HS-5 (cell line): ENCODE measurements at regions not wholly inside any gene's neighbourhood (a gene's known extent, or its start where the extent isn't known, plus 50 kb on each side); places are given as distances from the start of the nearest gene placed in this dataset.
"Not testable (repeated sequence)": the region's sequence is repeated elsewhere in the genome, so short reads cannot be mapped to it uniquely, and the experiment has no call there.

ENCODE experiments used
- DNase-seq: peaks from one replicate; pipeline ENCODE4 v3.0.0-alpha.2; 2012; ENCODE audit warnings: low read depth

DNA sequence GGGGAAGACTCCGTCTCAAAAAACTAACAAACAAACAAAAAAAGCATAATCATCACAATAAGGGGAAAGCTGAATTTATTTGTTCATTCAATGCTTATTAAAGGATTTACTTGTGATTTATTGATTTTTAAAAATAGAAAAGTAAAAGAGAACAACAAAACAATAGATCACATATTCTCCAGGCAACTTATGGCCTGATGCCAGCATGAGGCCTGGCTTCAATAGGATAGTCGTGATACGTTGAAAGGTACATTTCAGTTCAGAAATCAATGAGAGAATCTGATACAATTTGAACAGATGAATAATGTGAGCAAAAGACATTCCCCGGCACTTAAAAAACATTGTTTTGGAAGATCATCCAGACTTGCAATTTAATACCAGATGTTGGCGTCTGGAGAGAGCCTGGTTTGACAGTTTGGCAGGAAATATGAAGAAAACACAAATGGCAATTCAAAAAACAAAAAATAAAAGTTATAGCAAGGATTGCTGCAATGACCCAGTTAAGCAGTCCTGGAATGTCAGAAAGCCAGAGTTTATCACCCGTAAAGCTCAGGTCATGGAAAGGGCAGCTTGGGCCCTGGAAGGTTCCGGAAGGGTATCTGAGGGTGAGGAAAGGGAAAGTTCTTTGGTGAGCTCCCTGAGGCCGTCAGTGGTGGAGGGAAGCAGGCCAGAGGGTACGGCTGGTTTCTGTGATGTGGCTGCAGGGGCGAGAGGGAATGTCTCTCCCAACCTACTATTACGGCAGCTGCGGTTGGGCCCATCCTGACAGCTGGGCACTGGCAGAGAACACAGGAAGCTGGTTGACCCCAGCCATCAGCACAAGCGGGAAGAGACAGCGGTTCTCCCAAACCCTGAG, 230.2 kb upstream of the HES1 start:
- no peak for DNase-seq

DNA sequence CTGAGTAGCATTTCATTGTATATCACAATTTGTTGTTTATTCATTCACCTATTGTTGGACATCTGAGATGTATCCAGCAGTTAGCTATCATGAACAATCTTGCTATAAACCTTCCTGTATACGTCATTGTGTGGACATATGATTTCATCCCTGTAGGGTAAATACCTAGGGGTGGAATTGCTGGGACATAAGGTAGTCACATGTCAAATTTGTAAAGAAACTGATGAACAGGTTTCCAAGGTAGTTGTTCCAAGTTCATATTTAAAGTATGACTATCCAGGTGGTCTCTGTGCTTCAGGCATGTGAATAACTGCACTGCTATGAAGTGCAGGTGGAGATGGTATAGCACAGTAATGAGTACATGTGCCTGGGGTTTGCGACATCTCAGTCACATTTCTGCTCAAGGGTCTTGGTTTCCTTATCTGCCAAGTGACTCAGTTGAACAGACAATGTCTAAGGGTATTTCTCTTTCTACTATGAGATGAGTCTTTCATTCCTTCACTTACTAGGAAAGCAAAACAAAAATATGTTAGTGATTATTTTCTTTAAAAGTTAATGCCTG, 229.0 kb upstream of the HES1 start:
- no peak for DNase-seq

DNA sequence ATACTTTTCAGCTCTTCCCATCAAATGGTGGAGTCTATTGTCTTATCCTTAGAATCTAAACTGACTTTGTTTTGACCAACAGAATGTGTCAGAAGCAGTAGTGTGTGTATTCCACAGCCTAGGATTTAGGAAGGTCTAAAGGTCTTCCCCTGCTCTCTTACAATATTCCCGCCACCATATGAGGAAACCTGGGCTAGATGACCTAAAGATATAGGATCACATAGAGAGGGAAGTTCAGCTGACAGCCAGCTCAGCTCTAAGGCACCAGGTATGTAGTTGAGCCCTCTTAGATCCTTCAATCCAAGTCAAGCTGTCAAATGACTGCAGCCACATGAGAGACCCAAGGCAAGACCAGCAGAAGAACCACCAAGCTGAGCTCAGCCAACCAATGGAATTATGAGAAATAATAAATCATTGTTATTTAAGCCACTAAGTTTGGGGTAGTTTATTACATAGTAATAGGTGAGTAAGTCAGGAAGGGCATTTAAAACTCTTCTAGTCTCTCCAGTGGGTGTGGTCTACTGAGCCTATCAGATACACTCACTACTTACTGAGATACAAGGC, 227.7 kb upstream of the HES1 start:
- no peak for DNase-seq

DNA sequence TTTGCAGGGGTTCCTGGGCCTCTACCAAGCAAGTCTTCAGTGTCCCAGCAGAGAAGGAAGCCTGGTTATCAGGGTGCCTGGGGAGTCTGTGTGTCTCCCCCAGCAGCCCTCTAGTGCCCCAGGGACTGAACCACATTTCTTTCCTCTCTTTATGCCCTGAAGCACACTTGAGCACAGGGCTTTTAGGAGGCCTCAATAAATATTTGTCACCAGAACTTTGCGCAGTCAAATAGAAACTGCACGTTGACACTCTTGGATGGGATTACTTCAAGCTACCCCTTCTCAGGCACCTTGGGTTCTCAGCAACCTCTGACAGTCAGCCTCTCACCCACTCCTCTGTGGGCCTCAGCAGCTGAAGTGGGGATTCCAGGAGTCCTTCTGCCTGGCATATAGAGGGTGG, 226.6 kb upstream of the HES1 start:
- no peak for DNase-seq

DNA sequence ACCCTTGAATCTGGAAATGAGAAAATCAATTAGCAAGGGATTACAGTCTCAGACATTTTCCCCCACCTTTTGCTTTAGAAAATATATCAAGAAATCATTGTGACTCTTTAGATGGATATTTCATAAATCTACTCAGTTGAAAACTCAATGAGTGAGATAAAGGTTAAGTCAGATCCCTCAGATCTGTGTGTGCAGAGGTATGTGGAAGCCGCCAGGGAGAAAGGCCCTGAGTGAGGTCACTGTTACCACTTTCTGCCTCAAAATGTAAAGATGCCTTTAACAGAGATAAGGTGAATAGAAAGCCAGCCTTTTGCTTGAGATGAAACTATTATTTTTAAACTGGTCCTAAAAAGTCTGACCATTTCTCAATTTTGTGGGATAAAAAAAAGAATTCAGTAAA, 225.6 kb upstream of the HES1 start:
- no peak for DNase-seq

DNA sequence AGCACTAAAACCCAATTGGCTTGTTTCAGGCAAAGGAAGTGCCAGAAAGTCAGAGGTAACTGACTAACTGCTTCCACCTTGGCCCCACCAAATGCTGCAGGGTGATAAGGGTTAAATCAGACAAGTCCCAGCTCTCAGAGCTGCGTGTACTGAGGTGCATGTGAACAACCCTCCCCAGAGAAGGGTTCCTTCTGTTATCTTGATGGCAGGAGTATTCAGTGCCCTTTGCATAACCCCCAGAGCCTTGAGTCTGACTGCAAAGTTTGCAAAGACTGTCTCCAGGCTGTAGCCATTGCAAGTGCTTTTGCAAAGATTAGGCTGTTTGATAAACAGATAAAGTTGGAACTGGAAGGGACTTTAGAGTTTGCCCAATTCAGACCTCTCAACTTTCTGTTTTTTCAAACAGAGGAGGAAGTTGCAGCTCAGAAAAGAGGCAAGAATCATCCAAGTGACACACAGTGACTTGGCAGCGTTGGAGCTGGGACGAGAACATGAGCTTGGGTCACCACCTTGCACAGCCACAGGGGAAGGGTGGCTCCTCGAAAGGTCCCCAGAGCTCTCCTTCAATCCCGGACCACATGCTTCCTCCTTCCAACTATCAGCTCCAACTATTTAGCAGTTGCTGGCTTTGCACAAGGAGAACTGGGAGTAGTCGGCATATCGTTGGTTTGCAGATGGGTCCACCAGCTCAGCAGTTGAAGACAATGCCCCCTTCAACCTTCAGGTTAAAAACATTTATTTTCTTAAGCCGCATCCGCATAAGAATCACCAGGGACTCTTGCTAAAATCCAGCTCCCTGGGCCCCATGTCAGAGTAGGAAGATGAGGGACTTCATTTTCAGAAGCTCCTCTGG, 224.8 kb upstream of the HES1 start:
- no peak for DNase-seq

DNA sequence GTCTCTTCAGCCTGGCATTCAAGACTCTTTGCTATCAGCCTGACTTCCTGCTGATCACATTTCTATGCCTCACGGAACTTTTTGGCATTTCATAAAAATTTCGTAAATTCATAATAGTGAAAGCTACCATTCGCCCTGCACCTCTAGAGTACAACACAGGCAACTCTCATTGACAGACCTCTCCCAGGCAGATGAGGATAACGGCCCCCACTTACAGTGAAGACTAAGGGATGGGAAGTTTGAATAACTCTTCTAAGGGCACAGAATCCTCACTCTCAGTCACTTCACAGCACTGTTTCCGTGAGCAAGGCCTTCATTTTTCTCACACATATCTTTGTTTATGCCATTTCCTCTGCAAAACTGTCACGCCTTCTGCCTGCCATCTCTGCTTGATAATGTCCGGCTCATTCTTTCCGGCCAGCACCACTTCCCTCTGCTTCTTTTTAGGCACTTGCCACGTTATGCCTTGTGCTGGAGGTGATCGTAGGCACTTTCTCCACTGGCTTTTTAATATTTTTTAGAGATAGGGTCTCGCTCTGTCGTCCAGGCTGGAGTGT, 224.1 kb upstream of the HES1 start:
- DNase-seq: no peak

DNA sequence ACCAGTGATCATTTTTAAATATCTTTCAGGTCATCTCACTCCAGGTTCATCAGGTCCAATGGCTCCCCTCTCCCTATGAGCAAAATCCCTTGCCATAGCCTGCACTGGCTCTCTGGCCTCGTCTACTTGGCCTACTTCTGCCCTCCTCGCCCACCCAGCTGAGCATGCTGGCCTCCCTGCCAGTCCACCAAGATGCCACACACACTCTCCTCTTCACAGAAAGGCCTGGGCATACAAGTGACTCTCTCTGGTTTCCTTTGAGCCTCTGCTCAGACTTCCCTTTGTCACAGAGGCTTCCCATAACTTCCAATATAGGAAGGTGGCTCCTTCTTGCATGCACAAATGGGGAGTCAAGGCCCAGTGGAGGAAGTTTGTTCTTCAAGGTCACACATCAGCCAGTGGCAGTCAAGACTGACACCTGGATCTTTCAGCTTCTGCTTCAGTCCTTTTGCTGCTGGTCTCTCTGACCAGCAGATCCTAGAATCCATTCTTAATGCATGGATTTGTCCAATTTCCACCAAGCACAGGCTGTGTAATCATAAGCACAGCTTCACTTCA, 223.2 kb upstream of the HES1 start:
- no peak for DNase-seq

DNA sequence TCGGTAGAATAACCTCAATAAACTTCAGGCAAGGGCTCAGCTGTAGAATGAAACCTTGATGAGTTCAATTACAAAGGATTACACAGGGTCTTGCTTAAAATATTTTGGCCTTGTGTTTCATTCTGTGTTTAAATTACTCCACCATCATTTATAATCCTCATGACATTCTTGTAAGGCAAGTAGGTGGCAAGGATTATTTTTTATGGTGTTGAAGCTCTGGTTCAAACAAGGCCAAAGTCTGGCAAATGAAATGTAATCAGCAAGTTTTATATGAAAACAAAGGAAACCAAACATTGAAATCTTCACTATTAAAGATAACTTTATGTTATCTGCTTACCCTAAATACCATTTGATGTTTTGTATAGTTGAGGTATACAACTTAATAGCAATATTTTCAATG, 221.3 kb upstream of the HES1 start:
- no peak for DNase-seq

DNA sequence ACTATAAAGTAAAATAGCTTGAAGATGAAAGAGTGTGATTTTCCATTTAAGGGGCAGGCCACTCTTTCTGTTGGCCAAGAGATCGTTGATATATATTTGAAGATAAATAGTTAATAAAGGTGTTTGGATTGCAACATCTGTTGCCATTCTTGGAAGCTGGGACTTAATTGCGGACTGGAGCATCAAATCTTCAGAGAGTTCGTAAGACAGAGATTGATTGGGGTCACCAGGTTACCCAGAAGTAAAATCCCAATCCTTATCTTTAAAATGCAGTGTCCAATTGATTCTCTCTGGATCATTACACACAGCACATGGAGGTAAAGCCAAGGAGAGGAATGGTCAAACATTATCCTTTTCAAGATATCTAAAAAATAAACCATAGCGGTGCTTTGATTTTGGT, 220.8 kb upstream of the HES1 start:
- no peak for DNase-seq

DNA sequence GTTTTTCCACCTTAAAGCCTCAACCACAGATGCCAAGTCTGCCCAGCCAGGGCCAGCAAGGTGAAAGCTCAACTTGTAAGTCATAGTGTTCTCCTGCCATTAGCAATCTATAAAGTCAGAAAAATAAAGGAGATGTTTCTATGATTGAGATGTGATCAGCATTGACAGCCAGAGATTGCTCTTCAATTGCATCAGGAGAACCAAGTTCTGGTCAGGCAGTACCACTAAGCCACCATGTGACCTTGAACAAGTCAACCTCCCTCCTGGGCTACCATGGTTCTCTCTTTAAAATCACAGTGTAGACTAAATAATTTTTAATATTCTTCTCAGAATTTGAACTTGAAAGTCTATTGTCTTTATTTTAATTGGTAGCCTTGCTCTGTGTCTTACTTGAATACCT, 220.3 kb upstream of the HES1 start:
- no peak for DNase-seq

DNA sequence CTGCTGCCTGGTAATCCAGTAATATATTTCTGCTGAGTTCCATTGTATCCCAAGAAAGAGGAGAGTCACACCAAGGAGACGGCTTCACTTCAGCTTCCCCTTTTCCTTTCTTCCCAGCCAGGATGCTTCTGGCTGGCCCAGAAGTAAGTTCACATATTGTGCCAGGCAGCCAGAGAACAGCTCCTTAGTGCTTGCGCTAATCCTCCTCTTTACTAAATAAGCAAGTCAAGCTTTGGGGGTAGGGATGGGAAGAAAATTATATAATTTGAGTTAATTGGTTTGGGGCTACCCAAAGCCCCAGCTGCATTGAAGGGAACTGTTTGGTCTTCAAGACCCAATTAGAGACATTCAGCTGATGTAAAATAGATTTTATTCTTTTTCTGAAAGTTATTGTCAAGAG, 218.8 kb upstream of the HES1 start:
- no peak for DNase-seq

DNA sequence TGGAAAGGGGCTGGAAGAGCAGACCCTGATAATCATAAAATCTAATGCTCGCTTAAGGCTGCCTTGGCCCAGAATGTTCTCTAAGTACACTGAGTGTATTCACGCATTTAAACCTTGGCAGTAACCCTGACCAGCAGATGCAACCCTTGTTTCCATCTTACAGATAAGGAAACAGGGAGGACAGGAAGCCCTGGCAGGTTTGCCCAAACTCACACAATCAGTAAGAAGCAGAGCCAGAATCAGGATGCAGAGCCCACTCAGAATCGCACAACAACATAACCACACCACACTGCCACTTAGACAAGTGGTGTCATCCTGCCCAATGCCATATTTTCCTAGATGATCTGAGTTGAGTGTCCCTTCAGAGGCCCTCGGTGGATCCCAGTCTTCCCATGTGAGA, 214.5 kb upstream of the HES1 start:
- no peak for DNase-seq

DNA sequence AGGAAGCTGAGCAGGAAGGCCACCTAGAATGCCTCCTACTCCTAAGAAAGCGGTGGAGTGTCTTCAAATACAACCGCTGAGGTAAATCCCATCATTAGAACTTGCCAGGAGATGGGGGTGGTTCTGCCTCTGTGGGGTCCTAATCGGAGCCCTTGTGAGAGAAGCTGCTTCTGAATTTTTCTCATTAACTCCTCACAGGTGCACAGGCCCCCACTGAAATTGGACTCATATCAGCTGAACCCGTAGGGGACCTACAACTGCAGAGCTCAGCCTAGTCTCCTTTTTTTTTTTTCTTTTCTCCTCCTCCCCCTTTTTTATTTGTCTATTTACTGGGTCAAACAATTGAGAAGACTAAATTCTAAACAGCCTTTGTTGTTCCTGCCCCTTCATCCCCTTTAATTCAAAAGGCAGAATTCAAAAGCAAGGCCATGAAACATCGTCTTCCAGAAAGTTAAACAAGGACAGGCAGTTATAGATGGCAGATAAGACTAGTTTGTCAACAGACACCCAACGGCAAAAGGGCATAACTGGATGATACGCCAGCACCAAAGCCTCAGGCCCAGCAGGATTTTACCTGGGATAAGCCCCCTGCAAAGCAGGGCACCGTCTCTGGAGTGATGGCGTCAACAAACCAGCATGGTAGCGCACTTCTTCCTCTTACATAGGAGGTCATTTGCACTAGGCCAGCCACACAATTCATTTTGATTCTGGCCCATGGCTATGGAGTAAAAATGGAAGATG, 213.7 kb upstream of the HES1 start:
- no peak for DNase-seq

DNA sequence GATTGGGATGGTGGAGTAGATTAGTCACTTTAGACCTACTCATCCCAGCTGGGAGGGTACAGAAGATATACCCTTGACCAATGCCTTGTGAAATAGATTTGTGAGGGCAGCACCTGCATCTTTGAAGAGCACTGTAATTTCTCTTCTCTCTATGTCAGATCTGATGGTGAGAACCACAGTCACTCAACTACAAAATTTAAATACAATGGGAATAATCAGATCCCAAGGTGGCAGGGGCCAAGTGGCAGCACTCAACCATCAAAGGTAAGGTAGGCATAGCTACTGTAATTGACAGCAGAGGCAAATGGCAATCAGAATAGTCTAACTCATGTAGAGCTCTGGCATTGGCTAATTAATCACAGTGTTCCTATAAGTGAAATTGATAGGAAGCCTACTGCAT, 212.0 kb upstream of the HES1 start:
- DNase-seq: not testable (repeated sequence)

DNA sequence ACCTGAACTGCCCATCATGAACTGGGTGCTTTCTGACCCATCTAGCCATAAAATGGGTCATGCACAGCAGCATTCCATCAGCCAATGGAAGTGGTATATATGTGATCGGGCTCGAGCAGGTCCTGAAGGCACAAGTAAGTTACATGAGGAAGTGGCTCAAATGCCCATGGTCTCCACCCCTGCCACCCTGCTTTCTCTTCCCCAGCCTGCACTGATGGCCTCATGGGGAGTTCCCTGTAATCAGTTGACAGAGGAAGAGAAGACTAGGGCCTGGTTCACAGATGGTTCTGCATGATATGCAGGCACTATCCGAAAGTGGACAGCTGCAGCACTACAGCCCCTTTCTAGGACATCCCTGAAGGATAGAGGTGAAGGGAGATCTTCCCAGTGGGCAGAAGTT, 209.9 kb upstream of the HES1 start:
- DNase-seq: not testable (repeated sequence)

DNA sequence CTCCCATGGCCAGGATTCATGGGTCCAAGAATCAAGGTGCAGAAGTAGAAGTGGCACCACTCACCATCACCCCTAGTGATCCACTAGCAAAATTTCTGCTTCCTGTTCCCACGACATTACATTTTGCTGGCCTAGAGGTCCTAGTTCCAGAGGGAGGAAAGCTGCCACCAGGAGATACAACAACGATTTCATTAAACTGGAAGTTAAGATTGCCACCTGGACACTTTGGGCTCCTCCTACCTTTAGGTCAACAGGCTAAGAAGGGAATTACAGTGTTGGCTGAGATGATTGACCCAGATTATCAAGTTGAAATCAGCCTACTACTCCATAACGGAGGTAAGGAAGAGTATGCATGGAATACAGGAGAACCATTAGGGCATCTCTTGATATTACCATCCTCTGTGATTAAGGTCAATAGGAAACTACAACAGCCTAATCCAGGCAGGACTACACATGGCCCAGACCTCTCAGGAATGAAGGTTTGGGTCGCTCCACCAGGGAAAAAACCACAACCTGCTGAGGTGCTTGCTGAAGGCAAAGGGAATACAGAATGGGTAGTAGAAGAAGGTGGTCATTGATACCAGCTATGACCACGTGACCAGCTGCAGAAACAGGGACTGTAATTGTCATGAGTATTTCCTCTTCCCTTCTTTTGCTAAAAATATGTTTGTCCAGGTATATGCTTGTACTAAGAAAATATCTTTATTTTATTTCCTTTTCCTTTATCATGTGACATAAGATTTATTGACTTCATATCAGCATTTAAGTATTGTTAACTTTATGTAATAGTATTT, 208.3 kb upstream of the HES1 start:
- not testable (repeated sequence) for DNase-seq

DNA sequence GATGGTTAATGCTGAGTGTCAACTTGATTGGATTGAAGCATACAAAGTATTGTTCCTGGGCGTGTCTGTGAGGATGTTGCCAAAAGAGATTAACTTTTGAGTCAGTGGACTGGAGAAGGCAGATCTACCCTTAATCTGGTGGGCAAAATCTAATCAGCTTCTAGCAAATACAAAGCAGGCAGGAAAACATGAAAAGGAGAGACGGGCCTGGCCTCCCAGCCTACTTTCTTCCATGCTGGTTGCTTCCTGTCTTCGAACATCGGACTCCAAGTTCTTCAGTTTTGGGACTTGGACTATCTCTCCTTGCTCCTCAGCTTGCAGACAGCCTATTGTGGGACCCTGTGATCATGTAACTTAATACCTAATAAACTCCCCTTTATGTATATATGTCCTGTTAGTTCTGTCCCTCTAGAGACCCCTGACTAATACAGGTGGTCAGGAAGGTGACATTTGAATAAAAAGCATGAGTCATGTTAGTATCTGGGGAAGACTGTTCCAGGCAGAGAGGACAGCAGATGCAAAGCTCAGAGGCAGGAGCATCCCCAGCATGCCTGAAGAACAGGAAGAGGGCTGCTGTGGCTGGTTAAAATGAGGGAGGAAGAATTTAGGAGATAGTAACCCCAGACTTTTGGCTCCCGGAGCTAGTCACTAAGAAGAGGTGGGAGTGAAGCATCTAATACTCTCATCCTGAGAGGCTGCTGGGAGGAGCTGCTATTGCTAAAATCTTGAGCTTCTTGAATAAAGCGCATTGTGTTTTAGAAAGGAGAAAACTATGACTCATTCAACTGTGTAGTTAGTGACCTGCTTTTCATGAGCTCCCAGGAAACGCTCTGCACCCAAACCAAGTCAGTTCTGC, 207.4 kb upstream of the HES1 start:
- no peak for DNase-seq

DNA sequence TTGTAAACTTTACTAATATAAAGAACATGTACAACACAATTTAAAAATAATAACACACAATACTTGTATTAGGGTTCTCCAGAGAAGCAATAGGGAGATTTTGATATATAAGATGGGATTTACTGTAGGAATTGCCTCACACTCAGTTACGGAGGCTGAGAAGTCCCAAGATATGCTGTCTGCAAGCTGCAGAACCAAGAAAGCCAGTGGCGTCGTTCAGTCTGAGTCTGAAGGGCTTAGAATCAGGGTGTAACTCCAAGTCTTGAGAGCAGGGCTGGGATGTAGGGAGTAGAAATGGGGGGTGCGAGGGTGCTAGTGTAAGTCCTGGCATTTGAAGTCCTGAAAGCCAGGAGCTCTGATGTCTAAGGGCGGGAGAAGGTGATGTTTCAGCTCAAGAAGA, 206.6 kb upstream of the HES1 start:
- no peak for DNase-seq
